Brain microvascular endothelial cell (primary cell): ENCODE measurements at regions not wholly inside any gene's neighbourhood (a gene's known extent, or its start where the extent isn't known, plus 50 kb on each side); places are given as distances from the start of the nearest gene placed in this dataset.

ENCODE experiments used
- DNase-seq: peaks from one replicate; pipeline ENCODE4 v3.0.0-alpha.2; 2020
- H3K27ac ChIP-seq: fragments of 250-450 bp; sonication (Bioruptor Pico); 2 replicates; pipeline ENCODE4 v1.5.1; 2020; ENCODE audit warnings: mild to moderate bottlenecking, moderate library complexity
- H3K27me3 ChIP-seq: fragments of 250-450 bp; sonication (Bioruptor Pico); replicated peaks from 2 replicates; pipeline ENCODE4 v1.5.1; 2020; ENCODE audit warnings: mild to moderate bottlenecking
- H3K36me3 ChIP-seq: fragments of 250-450 bp; sonication (Bioruptor Pico); replicated peaks from 2 replicates; pipeline ENCODE4 v1.5.1; 2020; ENCODE audit warnings: mild to moderate bottlenecking
- H3K4me3 ChIP-seq: 2 replicates; pipeline ENCODE4 v1.5.1; 2011; ENCODE audit warnings: low read depth, mild to moderate bottlenecking, control low read depth, low read length, moderate library complexity
- in situ Hi-C: cut with HindIII; loops from 2 replicates; pipeline ENCODE4 v1.10.0; 2017; ENCODE audit warnings: low sequenced_read_pairs, low pct_ligation_motif_present
- TF ChIP-seq, protein P1 (sequence below): IDR thresholded peaks from 2 replicates; pipeline ENCODE4 v1.5.1; 2011; ENCODE audit warnings: low read depth, mild to moderate bottlenecking, moderate library complexity, low read length, control low read depth, inconsistent platforms; ENCODE audit errors: missing control alignments

DNA sequence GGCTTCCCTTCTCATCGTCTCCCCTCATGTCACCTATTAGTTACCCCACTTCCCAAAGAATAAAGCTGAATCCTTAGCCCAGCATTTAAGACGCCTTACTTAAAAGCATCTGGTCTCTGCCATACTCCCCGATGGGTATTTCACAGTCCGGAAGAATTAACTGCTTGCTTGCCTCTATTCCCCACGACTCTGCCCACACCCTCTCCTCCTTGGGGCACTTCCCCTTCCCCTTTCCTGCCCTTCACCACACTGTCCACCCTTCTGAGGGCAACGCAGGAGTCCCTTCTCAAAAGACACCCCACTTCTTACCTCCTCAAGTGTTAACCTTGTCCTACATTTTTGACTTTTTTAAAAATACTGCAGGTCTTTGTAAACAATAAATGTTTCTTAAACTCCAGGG is 60.1 kb upstream of the RMP24 start:
- Histone ChIP-seq H3K36me3 (no peaks in the 10 kb centered on the region), H3K27me3 (no peaks in the 10 kb centered on the region), H3K27ac (no peak overlapping the region), H3K4me3 (no peak overlapping the region)
- DNase-seq = no peak
- in situ Hi-C loops = no loop called here
- TF ChIP-seq, protein P1, sequence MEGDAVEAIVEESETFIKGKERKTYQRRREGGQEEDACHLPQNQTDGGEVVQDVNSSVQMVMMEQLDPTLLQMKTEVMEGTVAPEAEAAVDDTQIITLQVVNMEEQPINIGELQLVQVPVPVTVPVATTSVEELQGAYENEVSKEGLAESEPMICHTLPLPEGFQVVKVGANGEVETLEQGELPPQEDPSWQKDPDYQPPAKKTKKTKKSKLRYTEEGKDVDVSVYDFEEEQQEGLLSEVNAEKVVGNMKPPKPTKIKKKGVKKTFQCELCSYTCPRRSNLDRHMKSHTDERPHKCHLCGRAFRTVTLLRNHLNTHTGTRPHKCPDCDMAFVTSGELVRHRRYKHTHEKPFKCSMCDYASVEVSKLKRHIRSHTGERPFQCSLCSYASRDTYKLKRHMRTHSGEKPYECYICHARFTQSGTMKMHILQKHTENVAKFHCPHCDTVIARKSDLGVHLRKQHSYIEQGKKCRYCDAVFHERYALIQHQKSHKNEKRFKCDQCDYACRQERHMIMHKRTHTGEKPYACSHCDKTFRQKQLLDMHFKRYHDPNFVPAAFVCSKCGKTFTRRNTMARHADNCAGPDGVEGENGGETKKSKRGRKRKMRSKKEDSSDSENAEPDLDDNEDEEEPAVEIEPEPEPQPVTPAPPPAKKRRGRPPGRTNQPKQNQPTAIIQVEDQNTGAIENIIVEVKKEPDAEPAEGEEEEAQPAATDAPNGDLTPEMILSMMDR = no peak

DNA sequence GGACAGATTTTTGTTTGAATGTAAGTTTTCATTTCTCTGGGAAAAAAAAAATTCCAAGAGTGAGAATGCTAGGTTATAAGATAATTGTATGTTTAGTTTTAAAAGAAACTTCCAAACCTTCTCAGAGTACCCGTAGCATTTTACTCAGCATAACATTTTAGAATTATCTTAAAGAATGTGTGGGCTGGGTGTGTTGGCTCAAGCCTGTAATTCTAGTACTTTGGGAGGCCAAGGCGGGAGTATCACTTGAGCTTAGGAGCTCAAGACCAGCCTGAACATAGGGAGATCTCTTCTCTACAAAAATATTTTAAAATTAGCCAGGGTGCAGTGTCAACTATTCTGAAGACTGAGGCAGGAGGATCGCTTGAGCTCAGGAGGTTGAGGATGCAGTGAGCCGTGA is 57.4 kb upstream of the RMP24 start:
- H3K36me3 ChIP-seq = no peaks in the 10 kb centered on the region
- in situ Hi-C loops = no loop called here
- no peak for DNase-seq
- no peaks in the 10 kb centered on the region for H3K27me3 ChIP-seq
- no peak overlapping the region for H3K27ac ChIP-seq
- TF ChIP-seq, protein P1 = no peak
- H3K4me3 ChIP-seq = no peak overlapping the region

DNA sequence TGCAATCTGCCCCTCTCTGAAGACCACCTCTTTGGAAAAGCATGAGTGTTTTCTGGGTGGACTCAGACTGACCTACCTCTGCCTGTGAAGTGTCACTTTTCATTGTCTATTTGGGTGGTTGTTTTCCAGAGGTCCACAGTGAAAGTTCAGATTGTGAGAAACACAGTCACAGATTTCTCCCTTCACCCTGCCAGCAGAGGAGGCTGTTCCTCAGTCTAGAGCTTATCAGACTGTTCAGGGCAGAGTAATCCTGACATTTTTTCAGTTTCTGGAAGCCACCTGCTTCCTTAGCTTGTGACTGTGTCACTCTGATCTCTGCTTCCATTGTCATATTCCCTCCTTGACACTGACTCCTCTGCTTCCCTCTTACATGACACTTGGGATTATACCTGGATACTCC is 55.4 kb upstream of the RMP24 start:
- in situ Hi-C loops = no loop called here
- TF ChIP-seq, protein P1 = peak; percentile 25
- H3K4me3 ChIP-seq = no peak overlapping the region
- no peak for DNase-seq
- H3K36me3 ChIP-seq = no peaks in the 10 kb centered on the region
- no peak overlapping the region for H3K27ac ChIP-seq
- H3K27me3 ChIP-seq = no peaks in the 10 kb centered on the region

DNA sequence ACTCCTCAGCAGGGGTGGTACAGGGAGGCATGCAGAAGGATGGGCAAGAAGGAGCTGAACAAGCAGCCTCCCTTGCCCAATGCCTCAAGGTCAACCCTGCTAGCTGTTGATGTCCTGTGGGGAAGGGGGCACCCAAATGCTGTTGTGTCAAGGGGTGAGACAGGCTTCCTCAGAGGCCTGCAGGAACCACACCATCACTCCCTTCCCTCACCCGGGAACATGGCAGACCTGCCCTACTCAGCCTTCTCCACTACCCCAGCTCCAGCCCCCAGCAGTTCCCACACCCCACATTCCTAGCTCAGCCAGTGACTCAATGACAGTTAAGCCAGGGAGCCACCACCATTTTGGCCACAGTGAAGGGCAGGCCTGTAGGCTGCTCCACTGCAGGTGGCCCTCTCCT is 53.9 kb upstream of the RMP24 start:
- Histone ChIP-seq H3K36me3 (no peaks in the 10 kb centered on the region), H3K27ac (no peak overlapping the region), H3K27me3 (no peaks in the 10 kb centered on the region), H3K4me3 (no peak overlapping the region)
- TF ChIP-seq, protein P1 = no peak
- in situ Hi-C loops = no loop called here
- no peak for DNase-seq

DNA sequence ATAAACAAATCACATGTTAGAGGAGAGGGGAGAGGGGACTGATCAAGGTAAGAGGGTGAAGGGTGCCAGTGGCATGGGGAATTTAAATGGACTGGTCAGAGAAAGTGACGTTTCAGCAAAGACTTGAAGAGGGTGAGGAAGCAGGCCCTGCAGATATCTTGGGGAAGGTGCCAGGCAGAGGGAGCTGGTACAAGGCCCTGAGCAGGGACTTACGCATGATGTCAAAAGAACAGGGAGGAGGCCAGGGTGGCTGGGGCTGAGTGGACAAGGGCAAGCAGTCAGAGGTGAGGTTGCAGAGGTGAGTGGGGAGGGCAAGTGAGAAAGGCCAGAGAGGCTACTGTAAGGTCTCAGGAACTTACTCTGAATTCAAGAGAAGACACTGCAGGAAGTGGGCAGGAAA is 53.3 kb upstream of the RMP24 start:
- Histone ChIP-seq H3K27me3 (no peaks in the 10 kb centered on the region), H3K27ac (no peak overlapping the region), H3K36me3 (no peaks in the 10 kb centered on the region), H3K4me3 (no peak overlapping the region)
- in situ Hi-C loops = no loop called here
- TF ChIP-seq, protein P1 = no peak
- no peak for DNase-seq

DNA sequence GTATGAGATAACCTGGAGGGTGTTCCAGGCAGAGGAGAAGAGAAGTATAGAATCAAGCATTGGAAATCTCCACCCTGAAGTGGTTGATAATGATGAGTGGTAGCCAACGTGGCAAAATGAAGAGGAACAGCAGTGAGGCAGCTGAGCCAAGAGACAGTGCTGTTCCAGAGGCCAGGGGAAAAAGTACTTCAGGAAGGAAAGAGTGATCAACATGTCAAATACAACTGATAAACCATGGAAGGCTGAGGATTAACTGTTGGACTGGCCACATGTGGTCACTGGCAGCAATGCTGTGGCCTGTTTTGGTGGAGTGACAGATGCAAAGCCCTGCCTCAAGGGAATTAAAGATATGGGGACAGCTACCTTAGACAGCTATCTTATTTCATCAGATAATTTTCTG is 51.9 kb upstream of the RMP24 start:
- TF ChIP-seq, protein P1 = no peak
- no peaks in the 10 kb centered on the region for H3K27me3 ChIP-seq
- in situ Hi-C loops = no loop called here
- no peak overlapping the region for H3K27ac ChIP-seq
- H3K4me3 ChIP-seq = no peak overlapping the region
- no peak for DNase-seq
- no peaks in the 10 kb centered on the region for H3K36me3 ChIP-seq
